ENCODE measurements at regions not wholly inside any gene's neighbourhood (a gene's known extent, or its start where the extent isn't known, plus 50 kb on each side); places are given as distances from the start of the nearest gene placed in this dataset.

- no peak for DNase-seq (ENCODE audit: low read depth)
These were observed 151.8 kb upstream of the PTPRM start for GRCh38 chr18:7415081-7415894.

- peak; percentile 10 for DNase-seq (ENCODE audit: low read depth)
These were observed 149.4 kb upstream of the PTPRM start for GRCh38 chr18:7417727-7418126.

GRCh38 chr18:7429831-7430230 lies 137.3 kb upstream of the PTPRM start:
- no peak for DNase-seq (ENCODE audit: low read depth)

- DNase-seq (ENCODE audit: low read depth), result no peak
These were observed 130.9 kb upstream of the PTPRM start for GRCh38 chr18:7436166-7436565.

- DNase-seq (ENCODE audit: low read depth), result no peak
These were observed 129.2 kb upstream of the PTPRM start for GRCh38 chr18:7437870-7438269.

GRCh38 chr18:7438646-7439045 lies 128.5 kb upstream of the PTPRM start:
- DNase-seq (ENCODE audit: low read depth), result no peak

- no peak for DNase-seq (ENCODE audit: low read depth)
These were observed 119.6 kb upstream of the PTPRM start for GRCh38 chr18:7447318-7448028.

- no peak for DNase-seq (ENCODE audit: low read depth)
These were observed 114.8 kb upstream of the PTPRM start for GRCh38 chr18:7452331-7452730.

GRCh38 chr18:7454429-7454828 lies 112.7 kb upstream of the PTPRM start:
- no peak for DNase-seq (ENCODE audit: low read depth)

- DNase-seq (ENCODE audit: low read depth), result no peak
These were observed 110.7 kb upstream of the PTPRM start for GRCh38 chr18:7456376-7456775.

- DNase-seq (ENCODE audit: low read depth), result no peak
These were observed 109.9 kb upstream of the PTPRM start for GRCh38 chr18:7457262-7457661.

- DNase-seq (ENCODE audit: low read depth), result no peak
These were observed 108.2 kb upstream of the PTPRM start for GRCh38 chr18:7458884-7459283.

- no peak for DNase-seq (ENCODE audit: low read depth)
These were observed 107.0 kb upstream of the PTPRM start for GRCh38 chr18:7459851-7460770.

GRCh38 chr18:7464245-7464966 lies 102.7 kb upstream of the PTPRM start:
- no peak for DNase-seq (ENCODE audit: low read depth)

GRCh38 chr18:7466190-7466589 lies 100.9 kb upstream of the PTPRM start:
- DNase-seq (ENCODE audit: low read depth), result no peak

GRCh38 chr18:7467708-7468466 lies 99.2 kb upstream of the PTPRM start:
- no peak for DNase-seq (ENCODE audit: low read depth)

GRCh38 chr18:7470101-7470500 lies 97.0 kb upstream of the PTPRM start:
- no peak for DNase-seq (ENCODE audit: low read depth)

GRCh38 chr18:7470503-7470902 lies 96.6 kb upstream of the PTPRM start:
- DNase-seq (ENCODE audit: low read depth), result no peak

GRCh38 chr18:7476386-7476785 lies 90.7 kb upstream of the PTPRM start:
- DNase-seq (ENCODE audit: low read depth), result no peak

GRCh38 chr18:7479756-7480155 lies 87.4 kb upstream of the PTPRM start:
- DNase-seq (ENCODE audit: low read depth), result no peak

- DNase-seq (ENCODE audit: low read depth), result no peak
These were observed 86.2 kb upstream of the PTPRM start for GRCh38 chr18:7480879-7481278.
